ENCODE measurements at regions not wholly inside any gene's neighbourhood (a gene's known extent, or its start where the extent isn't known, plus 50 kb on each side); places are given as distances from the start of the nearest gene placed in this dataset.
"Not testable (repeated sequence)": the region's sequence is repeated elsewhere in the genome, so short reads cannot be mapped to it uniquely, and the experiment has no call there.

DNA sequence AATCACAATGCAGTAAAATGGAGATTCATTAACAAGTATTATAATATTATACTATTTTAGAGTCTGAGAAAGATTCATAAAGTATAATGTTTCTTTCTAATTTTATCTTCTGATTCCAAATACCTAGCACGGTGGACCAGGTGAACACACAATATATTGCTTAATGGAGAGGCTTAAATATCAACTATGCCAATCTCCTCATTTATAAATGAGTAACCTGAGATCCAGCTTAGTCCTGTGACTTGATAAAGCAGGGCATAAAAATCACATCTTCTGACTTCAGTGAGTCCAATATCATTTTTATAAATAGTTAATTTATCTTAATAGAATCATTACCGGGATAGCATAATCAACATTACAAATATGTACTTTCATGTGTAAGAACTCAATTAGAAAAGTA is 144.4 kb upstream of the GJE1 start:
- H3K27me3 ChIP-seq, result no peaks in the 10 kb centered on the region
- TF ChIP-seq, protein P1, sequence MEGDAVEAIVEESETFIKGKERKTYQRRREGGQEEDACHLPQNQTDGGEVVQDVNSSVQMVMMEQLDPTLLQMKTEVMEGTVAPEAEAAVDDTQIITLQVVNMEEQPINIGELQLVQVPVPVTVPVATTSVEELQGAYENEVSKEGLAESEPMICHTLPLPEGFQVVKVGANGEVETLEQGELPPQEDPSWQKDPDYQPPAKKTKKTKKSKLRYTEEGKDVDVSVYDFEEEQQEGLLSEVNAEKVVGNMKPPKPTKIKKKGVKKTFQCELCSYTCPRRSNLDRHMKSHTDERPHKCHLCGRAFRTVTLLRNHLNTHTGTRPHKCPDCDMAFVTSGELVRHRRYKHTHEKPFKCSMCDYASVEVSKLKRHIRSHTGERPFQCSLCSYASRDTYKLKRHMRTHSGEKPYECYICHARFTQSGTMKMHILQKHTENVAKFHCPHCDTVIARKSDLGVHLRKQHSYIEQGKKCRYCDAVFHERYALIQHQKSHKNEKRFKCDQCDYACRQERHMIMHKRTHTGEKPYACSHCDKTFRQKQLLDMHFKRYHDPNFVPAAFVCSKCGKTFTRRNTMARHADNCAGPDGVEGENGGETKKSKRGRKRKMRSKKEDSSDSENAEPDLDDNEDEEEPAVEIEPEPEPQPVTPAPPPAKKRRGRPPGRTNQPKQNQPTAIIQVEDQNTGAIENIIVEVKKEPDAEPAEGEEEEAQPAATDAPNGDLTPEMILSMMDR (IDR thresholded peaks at IDR 0.05), result no peak
- no peaks in the 10 kb centered on the region for H3K4me1 ChIP-seq
- DNase-seq (ENCODE audit: low spot score), result no peak
- H3K27ac ChIP-seq, result no peak overlapping the region
- no peaks in the 10 kb centered on the region for H3K9me3 ChIP-seq
- no peak overlapping the region for H3K4me3 ChIP-seq
- no peaks in the 10 kb centered on the region for H3K36me3 ChIP-seq

DNA sequence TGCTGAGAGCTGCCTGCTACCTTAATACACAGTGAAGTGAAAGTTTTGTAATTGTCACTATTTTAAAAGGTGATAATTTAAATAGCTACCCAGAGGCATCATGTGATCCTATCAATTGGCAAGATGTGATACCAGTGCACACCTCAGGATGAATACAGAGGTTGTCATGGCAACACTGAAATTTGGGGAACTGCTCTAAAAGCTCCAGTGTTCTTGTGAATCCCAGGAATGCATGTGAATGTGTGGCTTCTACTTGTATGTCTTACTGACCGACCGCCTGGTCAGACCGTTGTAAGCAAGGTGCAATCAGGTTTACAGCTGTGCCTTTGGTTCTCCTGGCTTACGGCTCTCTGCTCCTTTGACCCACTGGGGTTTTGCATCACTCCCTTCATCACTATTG is 146.3 kb upstream of the GJE1 start:
- Histone ChIP-seq H3K36me3 (no peaks in the 10 kb centered on the region), H3K27ac (no peak overlapping the region), H3K9me3 (no peaks in the 10 kb centered on the region), H3K4me1 (no peaks in the 10 kb centered on the region), H3K27me3 (no peaks in the 10 kb centered on the region), H3K4me3 (no peak overlapping the region)
- TF ChIP-seq, protein P1 (IDR thresholded peaks at IDR 0.05), result no peak
- no peak for DNase-seq (ENCODE audit: low spot score)

DNA sequence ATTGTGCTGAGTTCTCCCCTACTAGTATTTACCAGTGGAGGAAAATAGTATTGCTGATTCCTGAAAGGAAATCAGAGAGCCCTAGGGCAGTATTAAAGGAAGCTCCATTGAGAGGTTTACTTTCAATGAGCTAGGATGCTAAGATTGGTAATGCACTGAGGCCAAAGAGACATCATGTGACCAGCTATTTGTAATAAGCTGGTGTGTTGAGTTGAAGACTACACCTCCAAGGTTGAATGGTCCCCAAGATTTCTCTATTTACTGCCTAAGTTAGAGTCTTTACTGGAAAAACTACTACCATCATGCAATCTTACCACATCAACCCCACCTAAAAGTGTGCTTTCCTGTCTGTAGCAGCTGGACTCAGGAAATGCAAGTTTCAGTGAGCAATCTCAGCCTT is 151.5 kb upstream of the GJE1 start:
- Histone ChIP-seq H3K27ac (no peak overlapping the region), H3K36me3 (no peaks in the 10 kb centered on the region), H3K27me3 (no peaks in the 10 kb centered on the region), H3K9me3 (no peaks in the 10 kb centered on the region), H3K4me3 (no peak overlapping the region), H3K4me1 (no peaks in the 10 kb centered on the region)
- DNase-seq (ENCODE audit: low spot score), result no peak
- TF ChIP-seq, protein P1 (IDR thresholded peaks at IDR 0.05), result no peak

DNA sequence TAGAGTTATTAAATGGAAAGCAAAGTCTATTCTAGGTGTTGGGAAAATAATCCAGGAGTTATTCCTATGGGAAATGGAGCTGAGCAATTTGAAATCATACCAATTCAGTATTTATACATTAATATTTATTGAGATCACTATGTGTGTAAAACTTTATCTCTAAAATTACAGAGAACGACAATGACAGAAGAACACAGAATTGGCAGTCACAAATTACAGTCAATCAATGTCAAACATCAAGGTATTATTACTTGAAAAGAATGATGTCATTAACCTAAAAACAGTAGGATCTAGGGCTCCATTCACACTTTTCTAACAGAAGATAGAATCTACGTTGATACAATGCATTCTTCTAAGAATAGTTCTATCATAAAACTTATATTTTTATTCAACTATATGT is 154.9 kb upstream of the GJE1 start:
- no peaks in the 10 kb centered on the region for H3K4me1 ChIP-seq
- no peaks in the 10 kb centered on the region for H3K27me3 ChIP-seq
- H3K27ac ChIP-seq, result no peak overlapping the region
- H3K4me3 ChIP-seq, result no peak overlapping the region
- DNase-seq (ENCODE audit: low spot score), result no peak
- TF ChIP-seq, protein P1 (IDR thresholded peaks at IDR 0.05), result no peak
- no peaks in the 10 kb centered on the region for H3K9me3 ChIP-seq
- H3K36me3 ChIP-seq, result no peaks in the 10 kb centered on the region

DNA sequence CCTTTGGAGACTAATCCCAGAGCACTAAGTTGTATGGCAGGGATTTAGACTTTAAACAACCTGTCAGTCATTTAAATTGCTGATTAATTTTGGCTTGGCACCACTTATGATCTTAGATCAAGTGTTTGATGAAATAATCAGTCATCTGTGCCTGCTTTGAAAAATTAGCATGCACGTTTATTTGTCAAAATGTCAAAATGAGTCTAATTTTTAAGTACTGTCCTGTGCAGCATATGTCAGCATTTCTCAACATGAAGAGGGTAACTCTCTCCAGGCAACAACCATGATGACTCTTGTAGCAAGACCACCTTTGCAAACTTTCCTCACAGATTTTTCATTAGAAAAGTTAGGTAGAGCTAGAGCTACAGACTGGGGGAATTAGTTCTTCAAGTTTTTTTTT is 155.7 kb upstream of the GJE1 start:
- DNase-seq (ENCODE audit: low spot score), result no peak
- Histone ChIP-seq H3K4me1 (no peaks in the 10 kb centered on the region), H3K36me3 (no peaks in the 10 kb centered on the region), H3K27me3 (no peaks in the 10 kb centered on the region), H3K9me3 (no peaks in the 10 kb centered on the region), H3K27ac (no peak overlapping the region), H3K4me3 (no peak overlapping the region)
- TF ChIP-seq, protein P1 (IDR thresholded peaks at IDR 0.05), result no peak

DNA sequence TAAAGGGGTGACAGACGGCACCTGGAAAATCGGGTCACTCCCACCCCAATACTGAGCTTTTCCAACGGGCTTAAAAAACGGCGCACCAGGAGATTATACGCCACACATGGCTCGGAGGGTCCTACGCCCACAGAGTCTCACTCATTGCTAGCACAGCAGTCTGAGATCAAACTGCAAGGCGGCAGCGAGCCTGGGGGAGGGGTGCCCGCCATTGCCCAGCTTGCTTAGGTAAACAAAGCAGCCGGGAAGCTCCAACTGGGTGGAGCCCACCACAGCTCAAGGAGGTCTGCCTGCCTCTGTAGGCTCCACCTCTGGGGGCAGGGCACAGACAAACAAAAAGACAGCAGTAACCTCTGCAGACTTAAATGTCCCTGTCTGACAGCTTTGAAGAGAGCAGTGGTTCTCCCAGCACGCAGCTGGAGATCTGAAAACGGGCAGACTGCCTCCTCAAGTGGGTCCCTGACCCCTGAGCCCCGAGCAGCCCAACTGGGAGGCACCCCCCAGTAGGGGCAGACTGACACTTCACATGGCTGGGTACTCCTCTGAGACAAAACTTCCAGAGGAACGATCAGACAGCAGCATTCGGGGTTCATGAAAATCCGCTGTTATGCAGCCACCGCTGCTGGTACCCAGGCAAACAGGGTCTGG is 162.8 kb upstream of the GJE1 start:
- H3K27ac ChIP-seq; H3K27me3 ChIP-seq; H3K4me3 ChIP-seq; H3K36me3 ChIP-seq; DNase-seq (ENCODE audit: low spot score); H3K9me3 ChIP-seq; H3K4me1 ChIP-seq: not testable (repeated sequence)

All from right atrium auricular region (tissue), 2 donors.